NCI-H1417 (cell line): ENCODE measurements at regions not wholly inside any gene's neighbourhood (a gene's known extent, or its start where the extent isn't known, plus 50 kb on each side); places are given as distances from the start of the nearest gene placed in this dataset.
"Not testable (repeated sequence)": the region's sequence is repeated elsewhere in the genome, so short reads cannot be mapped to it uniquely, and the experiment has no call there.

ENCODE experiments used
- DNase-seq, 3 experiments: peaks; one replicate each; lab custom pipeline; 2025; lab: John Stamatoyannopoulos, UW

GRCh38 chr1:91605566-91605965 lies 104.9 kb downstream of the CDC7 start:
- no peak for DNase-seq

GRCh38 chr1:91606546-91607078 lies 106.0 kb downstream of the CDC7 start:
- DNase-seq: no peak

GRCh38 chr1:91607686-91608085 lies 107.0 kb downstream of the CDC7 start:
- not testable (repeated sequence) for DNase-seq

DNA sequence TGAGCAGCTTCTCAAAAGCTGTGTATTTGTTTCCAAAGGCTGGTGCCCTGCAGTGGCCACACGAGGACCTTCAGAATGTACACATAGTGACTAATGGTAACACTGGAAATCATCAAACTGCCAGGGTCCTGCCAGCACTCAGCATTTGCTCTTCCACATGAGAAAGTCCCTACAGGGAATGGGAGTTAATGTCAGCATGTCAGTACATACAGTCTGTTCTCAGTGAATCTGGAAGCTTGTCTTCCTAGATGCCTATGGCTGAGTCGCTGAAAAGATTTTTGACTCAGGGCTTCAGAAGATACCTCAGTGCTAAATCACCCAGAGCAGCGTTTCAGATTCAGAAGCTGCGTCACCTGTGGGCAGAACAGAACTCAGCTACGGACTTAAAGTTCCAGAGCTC lies 108.2 kb downstream of the CDC7 start:
- peak in 1 of 3 experiments; percentile 33 for DNase-seq

DNA sequence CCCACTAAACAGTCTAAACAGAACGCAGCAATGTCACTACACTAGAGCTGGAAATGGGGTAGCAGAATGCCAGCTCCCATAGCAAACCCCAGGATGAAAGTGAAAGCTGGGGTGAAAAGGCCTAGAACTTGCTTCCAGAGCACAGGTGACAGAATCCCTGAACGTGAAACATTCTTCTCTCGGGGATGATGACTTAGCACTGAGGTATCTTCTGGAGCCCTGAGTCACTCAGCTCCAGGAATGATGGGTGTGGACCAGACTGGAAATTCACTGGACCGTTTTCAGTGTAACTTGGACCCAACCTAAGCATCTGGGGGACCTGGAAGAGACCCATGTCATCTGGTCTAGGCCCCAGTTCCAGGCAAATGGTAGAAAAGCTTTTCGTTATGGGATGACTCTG lies 108.9 kb downstream of the CDC7 start:
- DNase-seq: no peak

DNA sequence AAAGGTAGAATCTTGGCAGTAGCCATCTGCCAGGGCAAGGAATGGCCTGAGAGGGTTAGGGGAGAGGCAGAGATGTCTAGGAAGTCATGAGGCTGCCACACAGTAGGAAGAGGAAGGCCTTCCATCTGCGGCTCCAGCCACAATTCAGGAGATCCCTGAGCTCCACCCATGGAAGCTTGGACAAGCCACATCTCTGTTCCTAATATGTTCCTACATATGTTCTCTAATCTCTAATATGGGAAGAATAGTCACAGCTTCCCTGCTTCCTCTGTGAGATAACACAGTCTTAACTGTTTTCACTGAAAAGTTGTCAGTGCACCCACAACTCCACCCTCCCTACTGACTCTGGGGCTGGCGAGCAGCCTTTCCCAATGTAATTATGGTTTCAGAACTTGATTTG lies 109.5 kb downstream of the CDC7 start:
- DNase-seq: no peak

DNA sequence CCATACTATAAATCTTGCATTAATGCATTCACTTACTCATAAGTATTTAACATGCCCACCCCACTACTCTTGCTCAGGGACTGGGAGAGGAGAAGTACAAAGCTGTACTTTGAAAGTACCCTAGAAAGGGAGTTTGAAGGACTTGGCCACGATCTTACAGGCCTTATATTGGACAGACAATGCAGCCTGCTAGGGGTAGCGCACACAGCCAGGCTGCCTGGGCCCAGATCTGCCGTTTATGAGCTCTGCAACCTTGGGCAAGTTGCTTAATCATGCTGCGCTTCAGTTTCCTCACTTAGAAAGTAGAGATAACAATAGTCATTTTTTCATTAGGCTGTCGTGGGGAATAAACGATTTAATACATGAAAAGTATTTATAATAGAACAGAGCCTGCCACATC lies 110.1 kb downstream of the CDC7 start:
- DNase-seq: no peak

DNA sequence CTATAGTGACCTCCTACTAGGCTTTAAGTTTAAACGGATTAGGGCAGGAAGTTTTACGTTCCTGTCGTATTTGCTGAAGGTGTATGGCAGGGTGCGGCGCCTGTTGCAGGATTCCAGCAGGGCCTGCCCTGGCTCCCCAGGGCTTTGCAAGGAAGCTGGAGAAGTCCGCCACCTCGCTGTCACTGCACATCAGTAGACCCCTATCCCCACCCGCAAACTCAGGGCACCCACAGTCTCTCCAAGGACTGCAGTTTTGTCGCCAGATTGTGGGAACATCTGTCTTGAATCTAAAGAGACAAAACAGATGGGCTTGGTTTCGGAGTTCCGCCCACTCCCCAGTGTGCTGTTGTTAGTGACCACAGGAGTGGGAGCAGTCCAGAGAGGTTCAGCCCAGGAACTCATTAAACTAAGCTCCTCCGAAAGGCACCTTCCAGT lies 110.8 kb downstream of the CDC7 start:
- DNase-seq: no peak

DNA sequence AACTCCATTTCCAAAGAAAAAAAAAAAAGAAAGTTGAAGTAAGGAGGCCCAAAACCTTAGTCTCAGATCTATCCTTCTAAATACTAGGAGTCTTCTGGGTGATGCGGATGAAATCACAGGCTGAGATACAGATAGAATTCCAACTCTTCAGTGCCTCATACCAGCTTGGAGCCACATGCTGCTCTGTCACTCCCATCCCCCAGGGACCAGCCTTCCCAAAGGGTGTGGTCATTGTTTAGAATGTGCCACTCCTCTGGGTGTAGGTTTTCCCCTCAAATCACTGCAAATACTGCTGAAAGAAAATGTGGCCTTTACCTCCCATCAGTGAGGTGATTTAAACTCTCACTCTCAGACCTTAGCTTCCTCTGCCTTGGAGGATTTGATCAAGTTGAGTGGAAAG lies 112.9 kb downstream of the CDC7 start:
- no peak for DNase-seq

DNA sequence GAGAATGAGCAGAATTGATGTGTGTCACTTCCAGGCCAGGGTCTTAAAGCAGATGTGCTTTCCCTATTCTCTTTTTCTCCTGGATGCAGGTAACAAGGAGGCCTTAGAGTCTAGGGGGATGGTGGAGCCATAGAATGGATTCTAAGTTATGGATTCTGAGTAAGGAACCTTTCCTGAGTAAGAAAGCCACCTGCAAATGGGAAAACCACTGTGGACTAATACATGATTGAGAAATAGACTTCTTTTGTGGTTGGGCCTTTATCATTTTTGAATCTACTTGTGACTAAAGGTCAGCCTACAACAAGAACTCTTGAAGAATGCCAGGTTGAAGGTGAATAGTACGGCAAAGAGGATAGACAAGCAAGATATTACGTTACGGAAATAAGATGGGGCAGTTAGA lies 116.1 kb downstream of the CDC7 start:
- DNase-seq: no peak

DNA sequence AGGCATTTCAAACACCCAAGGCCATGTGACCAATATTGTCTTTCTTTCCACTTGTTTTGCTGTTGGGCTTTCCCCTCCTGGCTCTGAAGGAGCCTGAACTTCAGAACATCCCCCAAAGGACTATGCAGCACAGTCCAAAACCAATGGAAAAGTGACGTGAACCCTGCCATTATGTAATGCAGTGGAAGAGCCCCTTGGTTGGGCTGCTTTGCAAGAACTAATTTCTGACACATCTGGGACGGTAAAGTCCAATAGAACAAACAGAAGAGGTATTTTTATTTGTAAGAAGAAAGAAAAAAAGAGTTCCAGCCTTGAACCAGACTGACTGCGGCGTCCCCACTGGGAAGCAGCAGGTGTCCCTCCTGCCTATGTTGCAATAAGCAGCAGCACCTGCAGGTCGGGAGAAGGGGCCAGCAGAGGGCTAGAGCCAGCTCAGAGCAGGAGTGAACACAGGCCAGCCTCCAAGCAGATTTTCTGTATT lies 116.7 kb downstream of the CDC7 start:
- peak in 2 of 3 experiments; percentile 54 to 75 for DNase-seq

DNA sequence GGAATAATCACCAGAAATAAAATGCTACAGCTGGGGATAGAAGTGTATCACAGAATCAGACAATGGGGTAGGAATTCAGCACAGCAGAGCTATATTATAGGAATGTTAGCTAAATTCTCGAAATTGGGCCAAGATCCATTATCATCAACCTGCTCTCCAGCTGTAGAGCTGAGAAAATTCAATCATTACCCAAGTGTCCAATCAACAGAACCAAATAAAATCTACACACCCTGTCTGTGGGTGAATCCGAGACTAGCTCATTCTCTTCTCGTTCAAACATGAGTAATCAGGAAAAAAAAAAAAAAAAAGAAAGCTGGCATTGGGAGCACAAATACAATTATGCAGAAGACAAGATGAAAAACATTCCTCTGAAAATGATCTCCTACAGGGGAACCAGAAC lies 119.2 kb downstream of the CDC7 start:
- DNase-seq: no peak

DNA sequence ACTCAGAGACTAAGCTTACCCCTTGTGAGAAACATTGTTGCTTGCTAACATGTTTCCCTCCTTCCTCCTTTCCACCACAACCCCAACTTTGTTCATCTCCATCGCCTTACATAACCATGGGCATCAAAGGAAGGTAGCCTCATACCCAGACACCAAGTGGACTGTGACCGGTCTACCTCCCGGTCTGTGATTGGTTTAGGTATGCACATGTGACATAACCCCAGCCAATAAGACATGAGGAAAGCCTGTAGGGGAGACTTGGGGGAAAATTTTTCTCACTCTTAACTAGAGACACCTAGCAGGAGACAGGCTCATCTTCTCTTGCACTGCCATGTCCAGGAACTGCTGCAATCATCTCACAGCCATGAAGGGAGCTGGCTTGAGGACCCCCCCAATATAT lies 120.7 kb downstream of the CDC7 start:
- DNase-seq: no peak

GRCh38 chr1:91621907-91622306 lies 121.3 kb downstream of the CDC7 start:
- DNase-seq: no peak

DNA sequence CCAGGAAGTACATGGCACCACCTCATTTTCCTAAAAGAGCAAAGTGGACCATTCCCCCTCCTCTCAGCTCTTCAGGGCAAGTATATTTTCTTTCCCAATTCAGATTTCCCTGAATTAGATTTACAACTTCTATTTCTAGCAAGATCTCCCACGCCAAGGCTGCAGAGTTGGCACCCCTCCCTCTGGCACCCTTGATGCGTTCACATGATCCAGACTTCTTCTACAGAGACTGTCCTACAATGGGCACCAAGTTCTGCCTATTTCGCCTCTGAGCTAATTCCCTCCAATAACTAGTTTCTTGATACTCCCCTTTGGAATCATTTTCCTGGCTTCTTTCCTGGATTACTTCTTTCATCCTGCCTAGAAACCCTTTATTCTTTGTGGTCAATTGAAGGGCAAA lies 122.0 kb downstream of the CDC7 start:
- no peak for DNase-seq

- no peak for DNase-seq
These were observed 122.4 kb downstream of the CDC7 start for GRCh38 chr1:91623020-91623419.

DNA sequence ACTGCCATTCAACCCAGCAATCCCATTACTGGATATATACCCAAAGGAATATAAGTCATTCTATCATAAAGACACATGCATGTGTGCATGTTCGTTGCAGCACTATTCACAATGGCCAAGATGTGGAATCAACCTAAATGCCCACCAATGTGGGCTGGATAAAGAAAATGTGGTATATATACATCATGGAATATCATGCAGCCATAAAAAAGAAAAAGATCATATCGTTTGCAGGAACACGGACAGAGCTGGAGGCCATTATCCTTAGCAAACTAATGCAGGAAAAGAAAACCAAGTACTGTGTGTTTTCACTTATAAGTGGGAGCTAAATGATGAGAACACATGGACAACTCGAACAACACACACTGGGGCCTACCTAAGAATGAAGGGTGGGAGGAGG lies 123.7 kb downstream of the CDC7 start:
- DNase-seq: no peak
